BLaER1 (cell line): ENCODE measurements at regions not wholly inside any gene's neighbourhood (a gene's known extent, or its start where the extent isn't known, plus 50 kb on each side); places are given as distances from the start of the nearest gene placed in this dataset.
A peak's percentile ranks its signal among the peaks of the same experiment; 100 is the strongest.

Experiments used
- H3K27ac ChIP-seq: shearing (Covaris generic); formaldehyde crosslinking; 2 replicates; pipeline ENCODE4 v1.8.1; 2022
- H3K27me3 ChIP-seq: shearing (Covaris generic); formaldehyde crosslinking; 2 replicates; pipeline ENCODE4 v1.8.1; 2022
- H3K36me3 ChIP-seq: shearing (Covaris generic); formaldehyde crosslinking; 2 replicates; pipeline ENCODE4 v1.8.1; 2022
- H3K4me1 ChIP-seq: shearing (Covaris generic); formaldehyde crosslinking; 2 replicates; pipeline ENCODE4 v1.8.1; 2022
- H3K4me2 ChIP-seq: shearing (Covaris generic); formaldehyde crosslinking; 2 replicates; pipeline ENCODE4 v1.8.1; 2022
- H3K4me3 ChIP-seq: shearing (Covaris generic); formaldehyde crosslinking; 2 replicates; pipeline ENCODE4 v1.8.1; 2022
- H3K9ac ChIP-seq: shearing (Covaris generic); formaldehyde crosslinking; 2 replicates; pipeline ENCODE4 v1.8.1; 2022
- H3K9me3 ChIP-seq: shearing (Covaris generic); formaldehyde crosslinking; 2 replicates; pipeline ENCODE4 v1.8.1; 2022
- H4K20me1 ChIP-seq: shearing (Covaris generic); formaldehyde crosslinking; 2 replicates; pipeline ENCODE4 v1.8.1; 2022
- Cebpa-rat ChIP-seq: shearing (Covaris generic); IDR thresholded peaks from 2 replicates; pipeline ENCODE4 v1.8.1; 2022

- H3K9ac ChIP-seq, result no peak overlapping the region
- no peak overlapping the region for H3K4me2 ChIP-seq
- H3K4me1 ChIP-seq, result peaks cover 53% of the 10 kb centered on the region
- H3K9me3 ChIP-seq, result peaks cover 12% of the 10 kb centered on the region
- no peak overlapping the region for H3K27ac ChIP-seq
- no peak overlapping the region for H3K4me3 ChIP-seq
- no peaks in the 10 kb centered on the region for H3K27me3 ChIP-seq
- 0 out of 2 replicates have a peak, but pooled peaks cover 7% of the 10 kb centered on the region for H3K36me3 ChIP-seq
- no peaks in the 10 kb centered on the region for H4K20me1 ChIP-seq
- no peak for TF ChIP-seq Cebpa-rat
Observed at GRCh38 chrX:10054396-10054795, 87.2 kb downstream of the CLDN34 start.

DNA sequence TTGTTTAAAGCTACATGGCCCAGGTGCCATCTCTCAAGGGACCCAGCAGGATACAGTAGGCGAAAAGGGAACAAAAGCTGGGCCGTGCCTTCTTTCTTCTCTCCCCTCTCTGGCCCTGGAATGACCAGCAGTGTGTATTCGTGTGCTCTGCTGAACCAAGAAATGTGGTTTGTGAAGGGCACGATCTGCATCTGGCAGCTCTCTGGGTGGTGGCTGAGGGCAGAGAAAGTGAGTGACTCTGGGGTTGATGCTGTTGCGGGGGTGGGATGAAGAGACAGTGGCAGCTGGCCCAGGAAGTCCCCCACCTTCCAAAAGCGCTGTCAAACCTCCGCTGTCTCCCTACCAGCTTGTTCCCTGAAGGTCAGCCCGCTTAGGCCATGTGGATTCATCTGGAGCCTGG is 88.3 kb downstream of the CLDN34 start:
- Histone ChIP-seq H3K9me3 (peaks cover 12% of the 10 kb centered on the region), H3K36me3 (0 out of 2 replicates have a peak, but pooled peaks cover 7% of the 10 kb centered on the region), H3K9ac (no peak overlapping the region), H3K27me3 (no peaks in the 10 kb centered on the region), H3K4me1 (peaks cover 57% of the 10 kb centered on the region), H3K4me2 (peak overlapping the region; percentile 38), H3K4me3 (no peak overlapping the region), H3K27ac (no peak overlapping the region), H4K20me1 (no peaks in the 10 kb centered on the region)
- no peak for TF ChIP-seq Cebpa-rat

- peak overlapping the region; percentile 43 for H3K4me2 ChIP-seq
- no peaks in the 10 kb centered on the region for H3K9me3 ChIP-seq
- no peak overlapping the region for H3K9ac ChIP-seq
- TF ChIP-seq Cebpa-rat, result no peak
- no peak overlapping the region for H3K27ac ChIP-seq
- no peaks in the 10 kb centered on the region for H3K27me3 ChIP-seq
- no peak overlapping the region for H3K4me3 ChIP-seq
- no peaks in the 10 kb centered on the region for H4K20me1 ChIP-seq
- H3K4me1 ChIP-seq, result peaks cover 36% of the 10 kb centered on the region
- peaks cover 3% of the 10 kb centered on the region; the same call in 1 of the 2 replicates for H3K36me3 ChIP-seq
Observed at GRCh38 chrX:10062352-10062751, 94.4 kb upstream of the CLCN4 start.

GRCh38 chrX:10062980-10063379 is 93.8 kb upstream of the CLCN4 start:
- no peak for TF ChIP-seq Cebpa-rat
- Histone ChIP-seq H3K27ac (no peak overlapping the region), H3K9ac (no peak overlapping the region)

GRCh38 chrX:10064736-10065135 is 92.0 kb upstream of the CLCN4 start:
- Histone ChIP-seq H3K27me3 (no peaks in the 10 kb centered on the region), H3K4me3 (no peak overlapping the region), H3K9ac (no peak overlapping the region), H4K20me1 (no peaks in the 10 kb centered on the region), H3K27ac (no peak overlapping the region), H3K4me2 (no peak overlapping the region), H3K9me3 (no peaks in the 10 kb centered on the region), H3K4me1 (peaks cover 23% of the 10 kb centered on the region), H3K36me3 (peaks cover 12% of the 10 kb centered on the region)
- no peak for TF ChIP-seq Cebpa-rat

More at GRCh38 chrX:10062980-10063379, 93.8 kb upstream of the CLCN4 start:
- H3K4me3 ChIP-seq, result no peak overlapping the region
- peaks cover 9% of the 10 kb centered on the region for H3K36me3 ChIP-seq
- peaks cover 33% of the 10 kb centered on the region for H3K4me1 ChIP-seq
- H3K27me3 ChIP-seq, result no peaks in the 10 kb centered on the region
- H4K20me1 ChIP-seq, result no peaks in the 10 kb centered on the region
- H3K9me3 ChIP-seq, result no peaks in the 10 kb centered on the region
- no peak overlapping the region for H3K4me2 ChIP-seq

- Histone ChIP-seq H3K27me3 (no peaks in the 10 kb centered on the region), H3K27ac (no peak overlapping the region), H3K9me3 (no peaks in the 10 kb centered on the region), H3K4me2 (no peak overlapping the region), H4K20me1 (no peaks in the 10 kb centered on the region), H3K9ac (no peak overlapping the region), H3K4me3 (no peak overlapping the region), H3K4me1 (peaks cover 9% of the 10 kb centered on the region; the same call in 1 of the 2 replicates), H3K36me3 (peaks cover 33% of the 10 kb centered on the region)
- no peak for TF ChIP-seq Cebpa-rat
Observed at GRCh38 chrX:10070714-10071436, 85.9 kb upstream of the CLCN4 start.

GRCh38 chrX:10071451-10072144 is 85.2 kb upstream of the CLCN4 start:
- H3K4me1 ChIP-seq, result peaks cover 9% of the 10 kb centered on the region; the same call in 1 of the 2 replicates
- H3K4me2 ChIP-seq, result no peak overlapping the region
- H3K4me3 ChIP-seq, result no peak overlapping the region
- H3K9ac ChIP-seq, result no peak overlapping the region
- no peak overlapping the region for H3K27ac ChIP-seq
- TF ChIP-seq Cebpa-rat, result no peak
- H3K27me3 ChIP-seq, result no peaks in the 10 kb centered on the region
- no peaks in the 10 kb centered on the region for H3K9me3 ChIP-seq
- H4K20me1 ChIP-seq, result no peaks in the 10 kb centered on the region
- H3K36me3 ChIP-seq, result peaks cover 33% of the 10 kb centered on the region

DNA sequence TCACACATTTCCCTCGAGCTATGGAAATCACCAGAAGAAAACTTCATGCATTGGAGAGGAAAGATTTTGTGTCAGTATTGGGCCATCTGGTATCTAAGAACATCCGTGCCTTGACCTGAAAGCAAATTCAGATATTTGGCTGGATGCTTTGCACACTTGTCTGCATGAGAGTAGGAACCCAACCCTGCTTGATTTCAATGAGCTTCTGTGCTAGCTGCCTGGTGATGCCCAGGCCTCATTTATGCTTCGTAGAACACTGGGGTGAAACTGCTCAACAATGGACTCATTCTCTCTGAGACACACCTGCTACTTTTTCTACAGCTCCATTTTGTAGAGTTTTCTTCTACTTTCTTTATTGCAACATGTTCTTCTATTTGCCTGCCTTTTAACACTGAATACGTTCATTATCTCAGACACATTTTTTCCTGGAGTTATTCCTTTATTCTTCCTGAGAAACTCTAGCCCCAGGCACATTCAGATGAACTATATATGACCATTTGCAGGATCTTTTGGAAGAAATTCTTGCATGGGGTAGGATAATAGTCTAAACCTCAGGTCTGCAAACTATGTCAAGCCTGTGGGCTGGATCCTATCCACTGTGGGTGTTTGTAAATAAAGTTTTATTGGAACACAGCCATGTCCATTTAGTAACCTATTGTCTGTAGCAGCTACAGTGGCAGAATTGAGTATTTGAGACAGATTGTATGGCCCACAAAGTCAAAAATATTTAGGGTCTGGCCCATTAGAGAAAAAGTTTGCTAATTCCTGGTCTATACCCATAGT is 83.8 kb upstream of the CLCN4 start:
- Histone ChIP-seq H3K36me3 (peaks cover 23% of the 10 kb centered on the region), H3K9ac (no peak overlapping the region)
- TF ChIP-seq Cebpa-rat, result no peak

DNA sequence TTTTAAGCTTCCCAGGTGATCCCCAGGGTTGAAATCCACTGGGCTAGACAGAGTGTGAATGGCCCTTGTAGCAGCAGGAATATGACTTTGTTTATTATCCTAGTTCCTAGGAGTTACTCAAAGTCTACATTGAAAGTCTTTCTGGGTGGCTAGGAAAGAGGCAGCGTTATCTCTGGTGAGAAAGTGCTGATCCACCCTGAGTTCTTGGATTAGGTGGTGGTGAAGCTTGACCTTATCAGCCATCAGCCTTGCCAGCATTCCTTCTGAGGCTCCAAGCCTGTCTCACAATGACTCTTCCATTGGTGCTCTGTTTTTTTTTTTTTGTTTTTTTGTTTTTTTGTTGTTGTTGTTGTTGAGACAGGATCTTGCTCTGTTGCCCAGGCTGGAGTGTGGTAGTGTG is 83.1 kb upstream of the CLCN4 start:
- Histone ChIP-seq H3K4me3 (no peak overlapping the region), H3K9me3 (no peaks in the 10 kb centered on the region), H4K20me1 (no peaks in the 10 kb centered on the region), H3K36me3 (peaks cover 21% of the 10 kb centered on the region), H3K9ac (no peak overlapping the region), H3K4me2 (no peak overlapping the region), H3K27me3 (no peaks in the 10 kb centered on the region), H3K27ac (no peak overlapping the region), H3K4me1 (peaks cover 9% of the 10 kb centered on the region; the same call in 1 of the 2 replicates)
- TF ChIP-seq Cebpa-rat, result no peak

More for the DNA sequence above, 83.8 kb upstream of the CLCN4 start:
- Histone ChIP-seq H4K20me1 (no peaks in the 10 kb centered on the region), H3K4me2 (no peak overlapping the region), H3K27me3 (no peaks in the 10 kb centered on the region), H3K4me1 (peaks cover 9% of the 10 kb centered on the region; the same call in 1 of the 2 replicates), H3K4me3 (no peak overlapping the region), H3K27ac (no peak overlapping the region), H3K9me3 (no peaks in the 10 kb centered on the region)
